ENCODE measurements at regions not wholly inside any gene's neighbourhood (a gene's known extent, or its start where the extent isn't known, plus 50 kb on each side); places are given as distances from the start of the nearest gene placed in this dataset.

- DNase-seq: no peak
Observed at GRCh38 chr2:71860381-71860926, 287.2 kb downstream of the CYP26B1 start.

- DNase-seq: no peak
Observed at GRCh38 chr2:71859211-71859847, 288.3 kb downstream of the CYP26B1 start.

DNA sequence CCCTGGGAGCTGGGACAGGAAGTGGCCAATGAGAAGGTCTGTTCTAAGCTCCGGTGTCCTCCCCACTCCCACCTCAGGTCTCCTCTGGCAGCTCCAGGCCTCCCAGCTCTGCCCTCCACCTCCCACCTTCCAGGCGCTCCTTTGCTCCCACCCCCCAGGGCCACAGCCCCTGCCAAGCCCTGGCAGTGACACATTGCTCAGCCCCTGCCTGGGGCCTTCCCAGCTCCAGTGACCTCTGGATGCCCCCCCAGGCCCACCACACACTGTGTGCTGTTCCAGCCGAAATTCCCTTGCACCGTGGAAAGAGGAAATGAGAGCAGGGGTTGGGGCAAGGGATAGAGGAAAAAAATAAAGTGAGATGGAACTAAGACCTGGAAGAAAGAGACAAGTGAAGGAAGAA, 289.6 kb downstream of the CYP26B1 start:
- no peak for DNase-seq

- no peak for DNase-seq
Observed at GRCh38 chr2:71857636-71858035, 290.0 kb downstream of the CYP26B1 start.

GRCh38 chr2:71856773-71857525, 290.7 kb downstream of the CYP26B1 start:
- no peak for DNase-seq

- DNase-seq: no peak
Observed at GRCh38 chr2:71853858-71854257, 293.8 kb downstream of the CYP26B1 start.

DNA sequence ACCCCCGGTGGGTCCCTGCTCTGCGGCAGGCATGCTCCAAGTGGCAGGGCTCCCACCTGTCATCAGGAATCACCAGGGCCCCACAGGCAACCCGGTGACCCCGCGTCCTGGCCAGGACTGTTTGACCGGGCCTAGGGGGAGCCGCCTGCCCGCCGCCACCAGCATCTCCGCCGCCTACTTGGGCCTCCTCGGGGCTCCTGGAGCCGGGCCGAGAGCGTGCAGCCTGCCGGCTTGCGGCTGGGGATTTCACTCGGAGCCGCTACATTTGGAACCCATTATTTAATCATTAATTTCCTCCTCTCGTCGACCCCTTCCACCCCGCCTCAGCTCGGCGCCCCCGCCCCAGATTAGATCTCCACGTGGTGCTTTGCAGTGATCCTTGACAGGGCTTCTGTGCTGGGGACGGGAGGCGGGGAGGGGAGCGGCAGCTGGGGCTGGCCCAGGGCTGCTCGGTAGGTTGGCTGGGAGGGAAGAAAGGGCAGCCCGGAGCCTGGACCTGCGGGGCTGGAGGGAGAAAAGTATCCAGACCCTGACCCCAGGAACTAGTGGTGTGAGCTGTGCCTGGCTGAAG, 295.4 kb downstream of the CYP26B1 start:
- no peak for DNase-seq

DNA sequence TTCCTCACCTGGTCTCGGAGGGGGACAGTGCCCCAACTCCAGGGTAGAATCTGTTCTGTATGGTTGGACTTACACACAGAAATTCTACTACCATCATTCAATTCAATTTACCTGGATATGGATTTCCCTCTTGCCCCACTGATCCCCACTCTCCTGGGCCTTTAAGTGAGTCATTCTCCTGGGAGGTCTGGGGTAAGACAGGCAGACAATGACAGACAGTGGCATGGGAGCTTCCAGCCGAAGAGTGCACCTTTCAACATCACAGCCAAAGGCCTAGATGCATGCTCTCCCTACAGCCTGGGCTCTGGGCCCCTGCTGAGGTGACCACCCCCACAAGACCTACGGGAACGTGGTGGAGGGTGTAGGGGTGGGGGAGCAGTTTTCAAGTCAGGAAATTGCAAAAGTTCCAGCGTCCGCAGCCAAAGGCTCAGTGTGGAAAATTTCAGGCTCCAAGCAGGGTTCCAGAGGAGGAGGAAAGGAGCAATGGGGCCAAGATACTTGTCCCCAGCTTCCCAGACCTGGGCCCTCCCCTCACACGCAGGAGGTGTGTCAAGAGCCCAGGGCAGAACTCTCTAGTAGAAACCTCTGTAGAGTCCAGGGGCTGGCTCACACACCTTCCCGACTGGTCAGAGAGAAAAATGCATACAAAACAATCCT, 296.4 kb downstream of the CYP26B1 start:
- no peak for DNase-seq

DNA sequence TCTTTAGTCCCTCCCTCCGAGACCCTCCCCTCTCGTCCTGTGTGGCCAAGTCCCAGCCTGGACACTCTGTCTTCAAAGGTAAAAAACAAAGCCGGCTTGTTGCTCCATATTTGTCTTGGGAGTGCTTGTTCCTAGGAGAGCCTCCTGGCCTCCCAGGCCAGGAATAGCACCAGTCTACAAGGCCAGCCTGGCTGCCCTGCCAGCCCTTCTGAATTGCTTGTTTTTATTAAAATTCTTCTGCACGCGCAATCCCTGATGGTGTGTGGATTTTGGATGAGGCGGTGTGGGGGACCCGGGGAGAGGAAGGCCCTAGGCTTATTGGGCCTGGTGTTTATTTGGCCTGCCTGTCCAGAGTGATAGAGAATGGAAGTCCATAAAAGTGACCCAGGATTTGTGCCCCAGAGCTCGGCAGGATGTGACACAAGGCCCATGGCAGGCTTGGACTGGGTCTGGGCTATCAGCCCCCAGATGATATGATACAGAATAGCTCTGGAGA, 297.3 kb downstream of the CYP26B1 start:
- no peak for DNase-seq

DNA sequence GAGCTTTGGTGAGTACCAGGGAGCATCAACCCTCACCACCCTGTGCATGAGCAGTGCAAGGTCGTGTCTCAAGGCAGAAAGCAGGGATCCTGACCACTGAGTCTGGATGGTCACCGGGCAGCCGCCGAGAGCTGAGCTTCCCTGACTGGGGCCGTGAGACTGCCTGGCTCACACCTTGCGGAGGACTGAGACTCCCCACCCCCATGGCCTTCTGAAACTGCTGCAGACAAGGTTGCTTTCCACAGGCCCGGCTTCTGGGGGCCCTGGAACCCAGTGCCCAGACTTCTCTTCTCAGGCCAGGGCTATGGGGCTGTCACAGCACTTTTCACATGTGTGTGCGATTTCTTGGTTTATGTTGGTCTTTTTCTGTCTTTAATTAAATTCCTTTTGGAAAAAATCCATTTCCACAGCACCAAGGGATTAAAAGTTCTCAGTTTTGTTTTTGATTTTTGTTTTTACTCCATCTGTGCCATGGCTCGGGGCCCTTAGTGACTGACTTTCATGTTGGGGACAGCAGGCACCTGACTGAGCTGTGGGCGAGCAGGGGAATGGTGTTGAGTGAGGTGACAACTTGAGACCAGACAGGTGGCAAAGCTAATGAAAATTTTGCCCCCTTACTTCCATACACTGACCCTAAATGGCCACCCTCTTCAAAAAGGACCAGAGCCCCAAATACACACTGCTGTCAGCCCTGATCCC, 297.9 kb downstream of the CYP26B1 start:
- no peak for DNase-seq

GRCh38 chr2:71849111-71849510, 298.6 kb downstream of the CYP26B1 start:
- no peak for DNase-seq

GRCh38 chr2:71846669-71847291, 300.9 kb downstream of the CYP26B1 start:
- no peak for DNase-seq

DNA sequence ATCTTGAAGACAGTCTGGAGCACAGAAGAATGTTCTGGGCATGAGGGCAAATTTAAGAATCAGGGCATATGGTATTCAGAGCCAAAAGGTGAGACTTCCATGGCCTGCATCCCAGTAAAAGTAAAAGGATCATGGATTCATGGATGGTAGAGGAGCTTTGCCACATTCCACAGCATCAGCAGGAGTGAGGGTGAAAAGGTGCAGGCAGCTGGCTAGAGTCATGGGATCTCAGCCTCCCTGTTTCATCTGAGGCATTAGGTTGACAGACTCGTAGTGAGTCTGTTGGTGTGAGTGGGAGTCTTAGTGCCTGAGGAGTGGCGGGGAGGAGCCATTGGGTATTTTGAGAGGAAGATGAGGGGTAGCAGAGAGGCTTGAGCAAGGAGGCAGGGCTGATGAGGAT, 301.6 kb downstream of the CYP26B1 start:
- no peak for DNase-seq

- no peak for DNase-seq
Observed at GRCh38 chr2:71844967-71845366, 302.7 kb downstream of the CYP26B1 start.

DNA sequence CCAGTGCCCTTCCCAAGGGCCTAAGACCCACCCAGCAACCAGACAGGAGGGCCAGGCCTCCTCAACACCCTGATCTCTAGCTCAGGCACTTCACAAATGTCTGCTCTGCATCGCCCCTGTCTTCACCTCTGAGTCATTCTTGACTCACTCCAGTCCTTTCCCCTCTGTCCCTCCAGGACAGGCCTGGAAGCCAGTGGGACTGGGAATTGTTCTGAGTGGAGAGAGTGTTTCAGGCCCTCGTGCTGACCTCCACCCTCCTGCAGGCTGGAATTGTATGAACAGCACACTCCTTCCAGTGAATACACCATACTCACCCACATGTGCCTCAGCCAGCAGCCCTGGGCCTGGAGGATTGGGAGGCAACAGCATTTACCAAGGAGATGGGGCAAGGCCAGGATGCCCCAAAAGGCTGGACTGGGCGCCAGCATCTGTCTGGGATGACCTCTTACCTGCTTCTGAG, 304.2 kb downstream of the CYP26B1 start:
- no peak for DNase-seq

- DNase-seq: no peak
Observed at GRCh38 chr2:71842744-71843143, 304.9 kb downstream of the CYP26B1 start.

- DNase-seq: no peak
Observed at GRCh38 chr2:71839826-71840225, 307.8 kb downstream of the CYP26B1 start.

DNA sequence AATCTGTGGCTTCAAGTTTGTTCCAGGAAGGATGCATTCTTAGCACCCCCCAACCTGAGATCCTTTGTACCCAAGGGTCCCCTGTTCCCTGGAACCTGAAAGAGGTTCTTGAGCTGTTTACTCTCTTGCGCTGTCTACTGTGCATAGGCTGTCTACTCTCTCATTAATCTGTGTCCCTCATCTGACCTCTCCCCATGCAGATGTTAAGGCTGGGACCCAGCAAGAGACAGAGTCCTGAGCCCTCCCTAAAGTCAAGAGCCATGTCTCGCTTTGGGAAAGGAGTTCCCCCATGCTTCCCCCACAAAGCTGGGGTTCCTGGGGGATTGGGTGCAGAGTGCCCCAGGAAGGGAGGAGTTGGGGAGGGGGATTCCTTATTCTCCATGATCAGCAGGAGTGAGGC, 312.9 kb downstream of the CYP26B1 start:
- no peak for DNase-seq

DNA sequence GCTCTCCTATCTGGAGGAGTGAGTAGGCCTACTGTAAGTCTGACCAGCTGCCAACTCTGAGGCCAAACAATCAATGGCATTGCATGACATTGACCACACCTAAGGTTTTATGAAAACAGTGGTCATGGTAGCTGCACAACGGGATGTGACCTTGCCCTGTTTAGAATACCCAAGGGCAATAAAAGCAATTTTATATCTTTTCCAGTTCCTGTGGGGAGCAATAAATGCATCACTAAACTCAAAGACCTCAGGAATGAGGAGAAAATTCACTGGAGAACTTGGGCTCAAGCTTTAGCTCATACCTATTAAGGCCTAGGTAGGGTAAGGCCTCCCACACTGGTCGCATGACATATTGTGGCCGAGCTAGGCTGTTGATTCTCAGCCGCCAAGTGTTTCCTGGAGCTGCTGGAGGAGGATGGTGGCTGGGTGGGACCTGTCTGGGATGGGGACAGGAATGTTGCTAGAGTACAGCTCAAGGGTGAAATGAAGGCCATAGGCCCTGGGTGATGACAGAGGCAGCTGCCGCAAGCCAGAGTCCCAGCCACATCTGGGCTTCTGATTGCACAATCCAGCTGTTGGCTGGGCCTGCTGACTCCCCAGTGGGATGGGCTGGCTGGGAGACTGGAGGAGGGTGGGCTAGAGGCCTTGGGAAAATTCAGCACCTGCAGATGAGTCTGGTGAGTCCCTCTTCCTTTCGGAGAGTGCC, 313.7 kb downstream of the CYP26B1 start:
- no peak for DNase-seq

- DNase-seq: no peak
Observed at GRCh38 chr2:71833272-71833671, 314.4 kb downstream of the CYP26B1 start.

- DNase-seq: no peak
Observed at GRCh38 chr2:71832844-71833243, 314.8 kb downstream of the CYP26B1 start.
